ENCODE measurements at regions not wholly inside any gene's neighbourhood (a gene's known extent, or its start where the extent isn't known, plus 50 kb on each side); places are given as distances from the start of the nearest gene placed in this dataset.

DNA sequence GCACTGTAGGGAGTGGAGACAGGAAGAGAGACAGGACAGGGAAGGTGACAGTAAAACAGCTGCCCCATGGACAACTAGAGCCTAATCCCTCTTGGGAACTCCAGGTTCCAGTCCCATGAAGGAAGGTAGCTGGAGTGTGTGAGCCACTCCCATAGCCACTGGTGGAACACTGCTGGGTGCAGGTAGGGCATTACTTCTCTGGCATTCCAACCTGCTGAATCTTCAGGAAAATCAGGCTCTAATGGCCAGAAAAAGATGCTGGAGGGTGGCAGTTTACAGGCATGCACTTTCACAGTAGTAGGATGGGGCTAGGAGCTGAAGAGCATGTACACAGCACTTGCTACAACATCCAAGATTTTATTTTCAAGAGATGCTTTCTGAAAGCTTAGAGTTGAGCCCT lies 259.4 kb downstream of the AUH start:
- no peak for DNase-seq

- DNase-seq: no peak
These were observed 257.8 kb downstream of the AUH start for GRCh38 chr9:91103931-91104330.

DNA sequence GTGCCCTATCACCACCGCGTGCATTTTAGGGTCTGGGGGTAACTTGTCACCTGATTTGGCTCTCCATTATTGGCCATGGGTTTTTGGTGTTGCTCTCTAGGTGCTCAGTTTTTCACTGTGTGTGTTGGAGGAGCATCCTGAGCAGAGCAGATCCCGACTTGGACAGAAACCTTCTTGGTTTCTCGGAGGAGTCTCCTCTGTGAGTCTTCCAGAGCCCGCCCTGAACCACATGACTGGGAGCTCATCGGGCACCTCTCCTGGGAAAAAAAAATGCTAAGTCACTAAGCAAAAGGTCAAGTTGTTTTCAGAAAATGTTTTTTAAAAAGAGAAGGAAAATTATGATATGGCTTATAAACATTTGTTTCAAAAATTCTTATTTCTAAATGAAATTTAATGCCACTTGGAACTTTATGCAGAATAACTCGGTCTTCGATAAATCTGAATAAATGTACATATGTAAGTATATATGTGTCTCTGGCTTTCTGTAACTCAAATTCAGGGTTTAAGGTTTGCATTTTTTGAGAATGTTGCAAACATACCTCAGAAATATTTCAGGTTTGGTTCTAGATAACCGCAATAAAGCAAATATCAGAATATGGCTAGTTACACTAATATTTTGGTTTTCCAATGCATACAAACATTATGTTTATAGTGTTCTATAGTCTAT lies 255.2 kb downstream of the AUH start:
- no peak for DNase-seq

DNA sequence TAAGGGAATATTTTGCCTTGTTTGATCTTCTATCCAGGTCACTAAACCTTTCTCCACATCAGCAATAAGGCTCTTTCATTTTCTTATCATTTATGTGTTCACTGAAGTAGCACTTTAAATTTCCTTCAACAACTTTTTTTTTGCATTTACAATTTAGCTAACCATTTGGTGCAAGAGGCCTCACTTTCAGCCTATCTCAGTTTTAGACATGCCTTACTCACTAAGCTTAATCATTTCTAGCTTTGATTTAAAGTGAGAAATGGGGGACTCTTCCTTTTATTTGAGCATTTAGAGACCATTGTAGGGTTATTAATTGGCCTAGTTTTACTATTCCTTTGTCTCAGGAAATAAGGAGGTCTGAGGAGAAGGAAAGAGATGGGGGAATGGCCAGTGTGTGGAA lies 250.5 kb downstream of the AUH start:
- DNase-seq: no peak

GRCh38 chr9:91111876-91112275 lies 249.8 kb downstream of the AUH start:
- DNase-seq: no peak

DNA sequence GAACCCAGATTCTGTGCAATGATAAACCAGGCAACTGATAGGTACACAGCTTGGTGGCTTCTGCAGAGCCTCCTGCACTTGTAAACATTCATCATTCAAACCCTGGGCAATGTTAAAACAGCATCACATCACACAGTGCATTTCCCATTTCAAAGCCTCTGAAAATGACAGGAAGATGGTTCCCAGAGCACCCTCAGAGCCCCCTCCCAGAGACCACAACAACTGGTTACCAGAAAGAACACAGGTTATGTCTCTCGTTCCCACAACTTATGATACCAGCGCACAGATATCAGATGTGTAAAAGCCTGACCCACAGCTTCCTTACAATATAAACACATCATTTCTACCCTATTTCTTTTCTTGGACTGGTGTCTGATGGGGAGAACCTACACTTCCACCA lies 248.7 kb downstream of the AUH start:
- DNase-seq: no peak

GRCh38 chr9:91114450-91114849 lies 247.3 kb downstream of the AUH start:
- DNase-seq: no peak

DNA sequence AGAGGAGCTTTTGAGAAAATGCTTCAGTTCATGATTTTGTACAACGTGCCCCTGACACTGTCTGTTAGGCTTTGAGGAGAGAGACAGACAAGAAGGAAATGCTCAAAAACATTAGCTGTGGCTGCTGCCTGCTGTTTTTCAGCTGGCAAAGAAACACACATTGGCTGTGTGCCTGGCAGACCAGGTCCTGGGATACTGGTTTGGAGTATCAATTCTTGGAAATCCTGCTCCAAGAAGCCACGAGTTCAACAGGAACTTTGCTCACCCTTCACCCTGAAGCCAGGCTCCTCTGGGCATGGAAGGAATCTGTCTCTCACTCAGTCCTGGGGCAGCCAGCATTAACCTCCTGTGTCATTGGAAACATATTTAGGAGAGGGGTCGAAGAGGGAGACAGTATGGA lies 245.5 kb downstream of the AUH start:
- DNase-seq: no peak

DNA sequence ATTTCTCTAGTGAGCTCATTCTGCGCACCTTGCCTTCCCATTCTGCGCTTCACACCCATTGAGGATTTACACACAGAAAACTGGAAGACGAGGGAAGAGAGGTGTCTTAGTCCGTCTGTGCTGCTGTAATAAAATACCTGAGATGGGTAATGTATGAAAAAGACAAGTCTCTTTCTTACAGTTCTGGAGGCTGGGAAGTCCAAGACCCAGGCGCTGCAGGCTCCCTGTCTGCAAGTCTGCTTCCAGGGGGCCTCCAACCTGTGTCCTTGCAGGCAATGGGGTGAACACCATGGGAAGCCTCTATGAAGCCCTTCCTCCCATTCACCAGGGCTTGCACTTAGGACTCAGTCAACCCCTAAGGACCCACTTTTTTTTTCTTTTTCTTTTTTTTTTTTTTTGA lies 245.0 kb downstream of the AUH start:
- no peak for DNase-seq

DNA sequence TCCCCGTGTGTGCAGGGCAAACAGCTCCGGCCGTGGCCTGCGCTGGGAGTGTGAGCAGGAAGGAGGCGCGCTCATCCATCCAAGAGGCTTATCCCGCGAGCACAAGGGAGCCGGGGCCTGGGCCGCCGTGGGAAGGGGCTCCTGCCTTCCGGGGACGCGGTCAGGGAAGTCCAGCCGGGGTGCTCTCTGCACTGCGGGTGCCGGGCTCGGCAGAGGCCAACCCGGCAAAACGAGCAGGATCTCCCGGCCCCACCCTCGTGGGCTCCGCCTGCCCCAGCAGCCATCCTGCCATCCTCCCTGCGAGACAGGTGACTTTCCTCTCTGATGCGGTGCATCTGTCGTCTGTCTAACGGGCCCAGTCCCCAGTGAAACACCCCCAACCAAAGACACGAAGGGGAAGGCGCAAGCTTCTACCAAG lies 244.2 kb downstream of the AUH start:
- DNase-seq: no peak

DNA sequence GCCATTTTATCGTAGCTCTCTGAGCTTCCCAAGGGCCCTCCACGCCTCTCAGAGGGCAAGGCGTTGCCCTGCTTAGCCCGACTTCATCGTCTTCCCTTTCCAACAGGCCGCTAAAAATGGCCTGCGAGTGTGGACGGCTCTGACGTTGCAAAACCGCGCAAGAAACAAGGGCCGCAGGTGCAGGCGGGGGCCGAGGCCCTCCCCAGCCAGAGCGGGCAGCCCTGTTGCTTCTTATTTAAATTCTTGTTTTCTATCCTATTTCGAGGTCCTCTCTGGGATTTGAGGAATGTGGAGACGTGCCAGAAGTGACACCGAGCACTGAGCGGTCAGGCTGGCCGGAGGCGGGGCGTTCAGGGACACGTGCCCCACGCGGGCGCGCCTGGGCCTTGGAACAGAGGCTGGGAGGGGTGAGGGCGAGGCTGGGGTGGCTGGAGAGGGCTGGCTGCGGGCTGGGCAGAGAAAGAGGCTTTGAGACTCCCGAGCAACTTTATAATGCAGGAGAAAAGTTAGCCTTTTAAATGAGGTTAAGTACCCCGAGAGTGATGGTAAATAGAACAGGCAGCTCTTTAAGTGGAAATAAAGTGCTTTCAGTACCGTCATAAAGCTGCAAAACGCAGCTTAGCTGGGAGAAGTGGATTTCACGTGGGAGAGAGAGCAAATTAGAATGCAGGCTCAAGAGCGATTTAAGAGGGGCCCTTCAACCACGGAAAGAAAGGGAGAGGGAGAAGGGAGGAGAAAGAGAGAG lies 243.6 kb downstream of the AUH start:
- peak; percentile 68 for DNase-seq

DNA sequence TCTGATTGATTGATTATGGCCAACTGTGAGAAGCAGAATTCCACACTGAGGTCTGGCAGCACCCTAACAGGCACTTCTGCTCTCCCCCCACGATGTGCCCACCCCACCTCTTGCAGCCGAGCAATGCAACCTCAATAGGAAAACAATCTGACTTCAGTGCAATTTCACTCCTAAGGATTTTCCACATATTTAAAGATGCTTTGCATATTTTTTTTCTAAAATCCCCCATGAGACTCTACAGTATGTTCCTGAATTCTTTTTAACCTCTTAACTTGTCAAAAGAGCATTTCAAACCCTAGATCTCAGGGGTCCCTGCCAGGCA lies 243.1 kb downstream of the AUH start:
- DNase-seq: no peak

GRCh38 chr9:91119142-91119541 lies 242.6 kb downstream of the AUH start:
- no peak for DNase-seq

DNA sequence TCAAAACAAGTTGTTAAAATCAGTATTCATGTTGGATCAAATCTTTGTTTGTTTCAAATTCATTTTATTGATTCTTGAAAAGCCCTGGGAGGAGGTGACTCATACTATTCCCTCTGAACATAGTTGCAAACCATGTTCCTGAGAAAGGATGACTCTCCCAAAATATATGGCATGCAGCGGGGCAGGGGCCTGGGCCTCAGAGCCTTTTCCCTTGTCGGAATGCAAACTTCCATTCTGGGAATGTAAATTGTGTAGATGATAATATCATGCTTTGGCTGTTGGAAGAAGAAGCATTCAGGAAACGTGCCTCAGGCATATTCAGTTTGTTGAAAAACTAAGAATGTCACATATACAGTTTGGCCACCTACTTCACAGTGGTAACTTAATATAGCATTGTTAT lies 242.0 kb downstream of the AUH start:
- DNase-seq: no peak

- no peak for DNase-seq
These were observed 241.5 kb downstream of the AUH start for GRCh38 chr9:91120200-91120599.

DNA sequence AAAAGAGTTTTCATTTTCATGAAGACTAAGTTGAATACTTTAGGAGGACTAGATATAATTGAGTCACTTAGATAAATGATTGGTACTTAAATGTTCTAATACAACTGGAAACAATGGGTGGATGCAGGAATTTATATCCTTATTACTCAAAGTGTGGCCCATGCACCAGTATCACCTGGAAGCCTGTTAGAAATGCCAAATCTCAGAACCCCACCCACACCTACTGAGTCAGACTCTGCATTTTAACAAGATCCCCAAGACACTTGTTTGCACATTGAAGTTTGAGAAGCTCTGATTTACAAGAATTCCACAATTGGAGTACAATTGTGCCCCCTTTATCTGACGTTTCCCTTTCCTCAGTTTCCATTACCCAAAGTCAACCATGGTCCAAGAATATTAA lies 239.0 kb downstream of the AUH start:
- DNase-seq: no peak

GRCh38 chr9:91126761-91127445 lies 234.8 kb downstream of the AUH start:
- DNase-seq: no peak

GRCh38 chr9:91127653-91128052 lies 234.1 kb downstream of the AUH start:
- no peak for DNase-seq

GRCh38 chr9:91130796-91131318 lies 230.9 kb downstream of the AUH start:
- no peak for DNase-seq

DNA sequence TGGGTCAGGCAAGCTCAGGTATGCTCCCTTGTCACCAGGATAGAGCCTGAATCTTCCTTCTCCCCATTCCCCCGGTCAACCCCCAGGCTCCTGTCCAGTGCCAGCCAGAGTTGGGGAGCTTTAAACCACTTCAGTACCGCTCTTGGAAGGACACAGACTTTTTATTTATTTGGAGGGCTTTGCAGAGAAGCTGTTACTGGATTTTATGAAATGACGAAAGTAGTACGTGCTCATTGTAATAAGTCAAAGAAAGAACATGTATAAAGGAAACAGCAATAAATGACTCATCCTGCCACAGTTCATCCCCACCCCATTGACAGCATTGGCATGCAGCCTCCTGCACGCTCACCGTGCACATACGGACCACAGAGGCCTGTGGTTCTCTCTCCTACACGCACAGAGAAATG lies 230.3 kb downstream of the AUH start:
- no peak for DNase-seq

GRCh38 chr9:91132576-91133073 lies 229.1 kb downstream of the AUH start:
- DNase-seq: no peak

DNA sequence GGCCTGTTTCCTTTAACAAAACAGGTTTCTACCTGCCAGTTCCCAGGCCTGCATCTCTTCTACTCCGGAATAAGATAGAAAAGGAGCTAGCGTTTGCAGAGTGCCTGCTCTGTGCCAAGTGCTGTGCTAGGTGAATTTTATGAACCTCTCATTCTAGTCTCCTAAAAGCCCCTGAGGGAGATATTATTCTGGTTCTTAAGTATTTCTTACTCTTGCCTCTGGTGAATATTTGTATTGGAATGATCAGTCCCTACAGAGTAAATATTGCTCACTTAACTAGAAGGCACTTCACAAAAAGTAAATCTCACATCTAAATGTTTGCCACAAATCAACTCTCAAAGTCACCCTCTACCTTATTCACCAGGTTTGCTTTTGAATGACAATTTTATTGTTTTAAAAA lies 227.1 kb downstream of the AUH start:
- no peak for DNase-seq

DNA sequence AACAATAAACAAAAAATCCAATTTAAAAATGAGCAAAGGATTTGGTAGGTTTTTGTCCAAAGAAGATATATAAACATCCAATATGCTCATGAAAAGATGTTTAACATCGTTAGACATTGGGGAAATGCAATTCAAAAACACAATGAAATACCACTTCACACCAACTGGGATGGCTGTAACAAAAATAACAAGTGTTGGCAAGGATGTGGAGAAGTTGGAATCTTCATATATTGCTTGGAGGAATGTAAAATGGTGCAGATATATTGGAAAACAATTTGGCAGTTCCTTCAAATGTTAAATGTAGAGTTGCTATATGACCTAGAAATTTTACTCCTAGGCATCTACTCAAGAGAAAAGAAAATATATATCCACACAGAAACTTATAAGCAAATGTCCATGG lies 224.3 kb downstream of the AUH start:
- DNase-seq: no peak

DNA sequence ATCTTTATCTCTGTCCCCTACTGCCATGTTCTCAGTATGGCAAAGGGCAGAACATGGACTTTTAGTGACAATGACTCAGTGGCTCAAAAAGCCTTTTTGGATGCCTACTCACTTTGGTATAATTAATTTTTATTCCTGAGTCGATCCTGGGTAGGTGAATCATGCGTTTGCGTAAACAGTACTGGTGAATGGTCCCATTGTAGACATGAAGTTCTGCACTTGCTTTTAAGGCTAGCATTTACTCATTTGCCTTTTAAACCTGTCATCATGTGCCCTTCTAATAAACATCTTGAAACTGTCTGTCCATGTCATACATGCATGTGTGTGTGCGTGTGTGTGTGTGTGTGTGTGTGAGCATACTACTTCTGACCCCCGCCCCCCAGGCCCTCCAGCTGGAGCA lies 223.0 kb downstream of the AUH start:
- DNase-seq: no peak
